Memory B cell (primary cell): ENCODE measurements at regions not wholly inside any gene's neighbourhood (a gene's known extent, or its start where the extent isn't known, plus 50 kb on each side); places are given as distances from the start of the nearest gene placed in this dataset.

ENCODE experiments used
- ATAC-seq: fragments of 150-1000 bp; cut with Tn5 transposase; 2 replicates; pipeline ENCODE4 v1.10.0; 2021; ENCODE audit warnings: low read depth, mild to moderate bottlenecking, moderate library complexity
- DNase-seq, 2 donors: peaks; one replicate each; pipeline ENCODE4 v3.0.0; 2022; ENCODE audit warnings: low spot score in 2 of 2
- H3K27ac Mint-ChIP-seq: one replicate; pipeline ENCODE4 v1.8.0; 2022; ENCODE audit warnings: mild to moderate bottlenecking, moderate library complexity, mixed read lengths
- H3K27me3 Mint-ChIP-seq: one replicate; pipeline ENCODE4 v1.8.0; 2022; ENCODE audit warnings: mixed read lengths
- H3K36me3 Mint-ChIP-seq: one replicate; pipeline ENCODE4 v1.8.0; 2022; ENCODE audit warnings: mild to moderate bottlenecking, mixed read lengths
- H3K4me1 Mint-ChIP-seq: one replicate; pipeline ENCODE4 v1.8.0; 2022; ENCODE audit warnings: mixed read lengths
- H3K4me3 Mint-ChIP-seq: one replicate; pipeline ENCODE4 v1.8.0; 2022; ENCODE audit warnings: mild to moderate bottlenecking, moderate library complexity, mixed read lengths
- H3K9me3 Mint-ChIP-seq: one replicate; pipeline ENCODE4 v1.8.0; 2022; ENCODE audit warnings: mixed read lengths

DNA sequence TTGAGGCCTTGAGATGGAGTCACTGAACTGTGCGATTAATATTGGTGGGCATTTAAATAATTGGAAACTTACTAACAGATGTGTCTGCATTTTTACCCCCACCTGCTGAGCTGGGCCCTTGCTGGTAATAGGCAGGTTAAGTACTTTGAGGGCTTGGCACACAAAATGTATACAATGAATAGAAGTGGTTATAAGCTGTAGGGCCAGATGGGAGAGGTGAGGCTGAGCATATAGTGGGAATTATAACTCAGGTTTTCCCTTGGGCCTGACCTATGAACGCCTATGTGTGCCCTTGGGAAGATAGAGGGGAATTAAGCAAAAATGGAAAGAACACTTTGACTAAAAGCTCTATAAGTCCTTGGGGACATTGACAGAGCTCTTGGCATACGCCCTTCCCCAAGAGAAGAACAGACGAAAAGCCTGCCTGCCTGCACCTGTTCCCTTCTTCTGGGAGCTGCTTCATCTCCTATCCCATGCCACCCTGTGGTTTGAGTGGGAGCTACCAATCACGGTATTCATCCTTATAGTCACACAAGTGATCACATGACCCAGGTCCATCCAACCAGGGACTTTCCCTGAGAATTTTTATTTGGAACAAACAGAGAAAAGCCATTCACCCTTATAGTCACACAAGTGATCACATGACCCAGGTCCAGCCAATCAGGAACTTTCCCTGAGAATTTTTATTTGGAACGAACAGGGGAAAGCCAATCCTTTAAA, 260.7 kb upstream of the CSF3R start:
- Mint-ChIP-seq H3K27me3 (peaks cover 6% of the 10 kb centered on the region), H3K4me3 (no peak overlapping the region), H3K4me1 (no peaks in the 10 kb centered on the region), H3K9me3 (peaks cover 3% of the 10 kb centered on the region), H3K36me3 (no peaks in the 10 kb centered on the region), H3K27ac (no peak overlapping the region)
- no peak for ATAC-seq
- no peak for DNase-seq

DNA sequence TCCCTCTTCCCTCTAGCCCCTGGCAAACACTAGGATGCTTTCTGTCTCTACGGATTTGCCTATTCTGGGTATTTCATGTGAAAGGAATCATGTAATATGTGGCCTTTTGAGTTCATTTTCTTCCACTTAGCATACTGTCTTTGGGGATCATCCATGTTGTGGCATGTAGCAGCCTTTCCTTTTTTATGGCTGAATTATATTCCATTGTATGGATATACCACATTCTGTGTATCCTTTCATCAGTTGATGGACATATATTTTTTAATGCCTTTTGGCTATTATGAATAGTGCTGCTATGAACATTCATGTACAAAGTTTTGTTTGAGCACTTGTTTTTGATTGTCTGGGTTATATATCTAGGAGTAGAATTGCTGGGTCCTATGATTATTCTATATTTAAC, 258.4 kb upstream of the CSF3R start:
- H3K4me3 Mint-ChIP-seq = no peak overlapping the region
- no peak for ATAC-seq
- peaks cover 9% of the 10 kb centered on the region for H3K27me3 Mint-ChIP-seq
- no peak for DNase-seq
- H3K4me1 Mint-ChIP-seq = no peaks in the 10 kb centered on the region
- no peaks in the 10 kb centered on the region for H3K36me3 Mint-ChIP-seq
- H3K9me3 Mint-ChIP-seq = peaks cover 3% of the 10 kb centered on the region
- H3K27ac Mint-ChIP-seq = no peak overlapping the region

DNA sequence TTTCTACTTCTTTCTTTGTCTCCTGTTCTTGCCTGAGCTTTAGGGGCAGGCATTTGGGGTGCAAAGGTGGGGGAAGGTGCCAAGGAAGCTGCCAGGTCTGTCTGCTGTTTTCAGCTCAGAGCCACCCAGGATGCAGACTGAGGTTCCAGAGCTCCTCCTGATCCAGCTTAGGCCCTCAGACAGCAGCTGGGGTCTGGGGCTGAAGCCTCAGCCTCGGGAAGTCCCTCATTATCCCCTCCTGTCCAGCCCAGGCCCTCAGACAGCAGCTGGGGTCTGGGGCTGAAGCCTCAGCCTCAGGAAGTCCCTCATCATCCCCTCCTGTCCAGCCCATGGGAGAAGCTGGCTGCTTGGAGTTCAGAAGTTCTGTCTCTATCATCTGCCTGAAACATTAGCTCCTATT, 257.7 kb upstream of the CSF3R start:
- no peak for DNase-seq
- peaks cover 3% of the 10 kb centered on the region for H3K9me3 Mint-ChIP-seq
- H3K27ac Mint-ChIP-seq = no peak overlapping the region
- peaks cover 10% of the 10 kb centered on the region for H3K27me3 Mint-ChIP-seq
- no peaks in the 10 kb centered on the region for H3K4me1 Mint-ChIP-seq
- H3K4me3 Mint-ChIP-seq = no peak overlapping the region
- no peak for ATAC-seq
- no peaks in the 10 kb centered on the region for H3K36me3 Mint-ChIP-seq

DNA sequence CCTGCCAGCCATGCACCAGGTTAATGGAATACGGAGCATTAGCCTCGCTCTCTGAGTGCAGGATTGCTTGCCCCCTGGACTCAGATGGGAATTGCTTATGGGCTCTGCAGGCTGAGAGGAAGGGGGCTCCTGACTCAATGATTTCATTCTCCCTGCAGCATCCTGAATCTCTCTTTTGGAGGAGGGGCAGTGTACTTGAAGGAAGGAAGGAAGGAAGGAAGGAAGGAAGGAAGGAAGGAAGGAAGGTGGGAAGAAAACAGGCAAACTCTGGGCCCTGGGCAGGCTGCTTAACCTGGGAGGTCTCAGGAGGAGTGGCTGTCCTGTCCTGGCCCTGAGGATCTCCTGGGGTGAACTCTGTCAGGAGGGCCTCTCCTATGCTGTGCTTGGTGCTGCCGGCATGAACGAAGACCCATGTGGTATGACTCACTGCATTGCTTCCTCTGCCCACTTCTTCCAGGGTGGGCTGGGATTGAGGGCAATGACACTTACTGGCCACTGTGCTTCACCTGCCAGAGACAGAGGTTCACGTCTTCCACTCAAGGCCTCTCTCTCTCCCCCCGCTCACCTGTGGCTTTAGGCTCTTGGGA, 257.1 kb upstream of the CSF3R start:
- no peak overlapping the region for H3K27ac Mint-ChIP-seq
- H3K9me3 Mint-ChIP-seq = peaks cover 3% of the 10 kb centered on the region
- peaks cover 17% of the 10 kb centered on the region for H3K27me3 Mint-ChIP-seq
- H3K4me3 Mint-ChIP-seq = no peak overlapping the region
- H3K4me1 Mint-ChIP-seq = no peaks in the 10 kb centered on the region
- ATAC-seq (no peak), DNase-seq (no peak)
- H3K36me3 Mint-ChIP-seq = no peaks in the 10 kb centered on the region

DNA sequence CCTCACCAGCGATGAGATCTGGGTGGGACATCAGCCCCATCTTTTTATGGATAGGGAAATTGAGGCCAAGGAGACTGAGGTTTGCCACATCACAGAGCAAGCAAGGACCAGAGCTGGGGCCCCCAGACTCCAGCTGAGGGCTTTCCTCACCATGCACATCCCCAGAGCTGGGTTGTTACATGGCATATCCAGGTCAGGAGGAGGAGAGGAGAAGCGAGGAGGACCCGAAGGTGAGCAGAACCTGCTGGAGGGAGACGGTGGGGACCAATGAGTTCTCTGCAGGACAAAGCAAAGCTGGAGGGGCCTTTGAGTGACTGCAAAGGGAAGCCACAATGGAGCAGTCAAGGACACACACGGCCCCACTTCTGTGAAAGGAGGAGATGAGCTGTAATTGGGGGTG, 255.5 kb upstream of the CSF3R start:
- Mint-ChIP-seq H3K4me1 (no peaks in the 10 kb centered on the region), H3K27me3 (peaks cover 23% of the 10 kb centered on the region), H3K9me3 (peaks cover 3% of the 10 kb centered on the region), H3K4me3 (no peak overlapping the region), H3K36me3 (peaks cover 1% of the 10 kb centered on the region), H3K27ac (no peak overlapping the region)
- DNase-seq (no peak), ATAC-seq (no peak)

DNA sequence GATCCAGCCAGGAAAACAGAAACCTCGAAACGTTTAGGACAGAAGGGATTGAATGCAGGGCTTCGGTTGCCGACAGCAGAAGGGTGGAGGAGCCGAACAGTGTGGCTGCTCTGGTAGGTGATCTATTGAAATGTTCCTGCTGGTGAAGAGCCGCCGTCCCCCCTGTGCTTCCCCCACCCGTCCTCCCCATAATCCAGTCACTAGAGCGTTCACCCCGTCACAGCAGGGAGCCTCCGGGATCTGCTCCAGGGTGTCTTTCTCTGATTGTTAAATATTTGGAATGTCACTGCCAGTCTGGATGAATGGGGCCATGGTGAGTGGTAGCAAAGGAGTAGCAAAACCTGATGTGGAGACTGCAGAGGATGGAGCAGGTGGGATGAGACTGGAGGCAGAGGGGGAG, 255.1 kb upstream of the CSF3R start:
- H3K9me3 Mint-ChIP-seq = peaks cover 3% of the 10 kb centered on the region
- DNase-seq (no peak), ATAC-seq (no peak)
- H3K4me3 Mint-ChIP-seq = no peak overlapping the region
- no peak overlapping the region for H3K27ac Mint-ChIP-seq
- H3K4me1 Mint-ChIP-seq = no peaks in the 10 kb centered on the region
- peaks cover 23% of the 10 kb centered on the region for H3K27me3 Mint-ChIP-seq
- H3K36me3 Mint-ChIP-seq = peaks cover 1% of the 10 kb centered on the region

DNA sequence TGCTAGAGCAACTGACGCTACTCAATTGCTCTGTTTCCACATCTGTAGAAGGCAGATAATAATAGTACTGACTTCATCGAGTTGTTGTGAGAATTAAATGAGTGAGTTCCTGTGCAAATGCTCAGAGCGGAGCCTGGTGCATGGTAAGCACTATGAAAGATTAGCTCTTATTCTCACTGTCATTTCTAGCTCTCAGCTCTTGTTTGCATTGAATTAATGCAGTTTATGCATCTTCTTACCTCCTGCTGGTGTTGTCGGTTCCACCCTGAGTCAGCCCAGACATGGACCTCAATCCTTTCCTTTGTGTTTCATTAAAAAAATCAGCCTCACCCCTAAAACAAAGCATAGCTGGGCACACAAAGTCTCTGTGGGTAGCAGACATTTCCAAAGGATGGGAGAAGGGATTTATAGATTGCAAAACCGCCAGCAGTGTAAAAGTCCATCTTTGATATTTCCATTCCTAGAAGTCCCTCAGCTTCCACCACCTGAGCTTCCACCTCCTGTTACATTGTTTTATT, 254.4 kb upstream of the CSF3R start:
- no peak for DNase-seq
- H3K36me3 Mint-ChIP-seq = peaks cover 1% of the 10 kb centered on the region
- H3K9me3 Mint-ChIP-seq = peaks cover 3% of the 10 kb centered on the region
- no peak for ATAC-seq
- no peaks in the 10 kb centered on the region for H3K4me1 Mint-ChIP-seq
- no peak overlapping the region for H3K27ac Mint-ChIP-seq
- H3K27me3 Mint-ChIP-seq = peaks cover 29% of the 10 kb centered on the region
- H3K4me3 Mint-ChIP-seq = no peak overlapping the region

DNA sequence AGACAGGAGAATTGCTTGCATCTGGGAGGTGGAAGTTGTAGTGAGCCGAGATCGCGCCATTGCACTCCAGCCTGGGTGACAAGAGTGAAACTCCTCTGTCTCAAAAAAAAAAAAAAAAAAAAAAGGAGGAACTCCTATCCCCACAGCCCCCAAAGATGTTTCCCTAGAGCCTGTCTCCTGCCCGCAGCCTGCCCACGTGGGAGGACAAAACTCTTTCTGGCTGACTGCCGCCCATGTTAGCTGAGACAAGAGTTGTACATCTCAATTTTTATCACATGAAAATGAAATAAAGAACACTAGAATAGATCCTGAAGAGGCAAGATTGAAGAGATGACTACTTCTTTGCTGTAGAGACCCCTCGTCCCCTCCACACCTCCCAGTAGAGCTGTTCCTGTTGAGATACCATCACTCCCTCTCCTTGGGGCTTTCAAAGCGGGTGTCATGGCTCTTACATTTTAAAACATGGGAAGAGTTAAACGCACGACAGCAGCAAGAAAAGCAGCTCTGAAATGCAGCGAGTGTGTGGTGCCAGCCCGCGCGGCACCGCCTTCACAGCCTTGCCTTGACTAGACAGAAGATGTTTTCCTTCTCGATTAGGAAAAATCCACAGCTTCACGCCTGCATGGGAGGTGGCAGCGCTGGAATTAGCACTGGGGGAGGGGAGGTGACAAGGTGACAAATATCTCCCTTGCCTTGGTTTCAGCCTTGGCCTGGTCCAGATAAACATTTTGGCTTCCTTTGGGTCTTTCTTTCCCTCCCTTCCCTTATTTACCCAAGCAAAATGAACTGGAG, 253.4 kb upstream of the CSF3R start:
- DNase-seq = no peak
- no peak for ATAC-seq

DNA sequence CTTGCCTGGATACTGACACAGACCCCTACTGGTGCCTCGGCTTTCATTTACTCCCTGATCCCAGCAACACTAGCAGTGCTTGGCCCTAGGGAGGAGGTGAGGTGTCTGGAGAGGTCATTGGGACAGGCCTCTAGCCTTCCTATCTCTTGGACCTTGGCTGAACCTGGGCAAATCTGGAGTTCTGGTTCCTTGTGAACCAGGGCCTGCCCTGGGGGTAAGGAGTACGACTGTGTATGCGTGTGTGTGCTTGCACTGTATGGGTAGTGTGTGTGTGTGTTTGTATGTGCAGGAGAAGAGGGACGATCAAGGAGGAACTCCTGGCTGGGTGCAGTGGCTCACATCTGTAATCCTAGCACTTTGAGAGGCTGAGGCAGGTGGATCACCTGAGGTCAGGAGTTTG, 252.7 kb upstream of the CSF3R start:
- no peak for ATAC-seq
- Mint-ChIP-seq H3K27ac (no peak overlapping the region), H3K9me3 (no peaks in the 10 kb centered on the region), H3K36me3 (peaks cover 1% of the 10 kb centered on the region), H3K4me1 (peaks cover 2% of the 10 kb centered on the region), H3K27me3 (peaks cover 30% of the 10 kb centered on the region), H3K4me3 (no peak overlapping the region)
- DNase-seq = no peak

More for the DNA sequence above, 253.4 kb upstream of the CSF3R start:
- H3K4me1 Mint-ChIP-seq = peaks cover 2% of the 10 kb centered on the region
- peaks cover 3% of the 10 kb centered on the region for H3K9me3 Mint-ChIP-seq
- H3K27ac Mint-ChIP-seq = no peak overlapping the region
- no peak overlapping the region for H3K4me3 Mint-ChIP-seq
- H3K27me3 Mint-ChIP-seq = peaks cover 32% of the 10 kb centered on the region
- H3K36me3 Mint-ChIP-seq = peaks cover 1% of the 10 kb centered on the region

DNA sequence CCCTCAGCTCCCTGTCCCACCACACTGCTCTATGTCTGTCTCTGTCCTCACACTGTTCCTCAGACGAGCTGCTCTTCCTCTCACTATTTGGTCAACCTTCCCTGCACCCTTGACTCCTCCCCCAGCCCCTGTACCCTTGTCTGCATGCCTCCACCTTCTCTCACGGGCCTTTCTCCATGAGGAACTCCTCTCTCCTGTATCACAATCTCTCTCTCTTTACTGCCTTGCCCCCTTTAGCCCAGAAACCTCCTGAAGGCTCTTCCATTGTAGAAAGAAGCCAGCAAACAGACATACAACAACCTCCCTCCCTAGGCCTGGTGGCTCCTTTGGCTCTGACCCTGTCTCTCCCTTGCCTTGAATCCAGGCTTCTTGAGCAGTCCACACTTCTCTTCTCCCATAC, 251.6 kb upstream of the CSF3R start:
- peaks cover 1% of the 10 kb centered on the region for H3K36me3 Mint-ChIP-seq
- H3K4me3 Mint-ChIP-seq = no peak overlapping the region
- no peak for DNase-seq
- H3K4me1 Mint-ChIP-seq = peaks cover 2% of the 10 kb centered on the region
- ATAC-seq = no peak
- H3K9me3 Mint-ChIP-seq = no peaks in the 10 kb centered on the region
- H3K27ac Mint-ChIP-seq = no peak overlapping the region
- peaks cover 31% of the 10 kb centered on the region for H3K27me3 Mint-ChIP-seq

DNA sequence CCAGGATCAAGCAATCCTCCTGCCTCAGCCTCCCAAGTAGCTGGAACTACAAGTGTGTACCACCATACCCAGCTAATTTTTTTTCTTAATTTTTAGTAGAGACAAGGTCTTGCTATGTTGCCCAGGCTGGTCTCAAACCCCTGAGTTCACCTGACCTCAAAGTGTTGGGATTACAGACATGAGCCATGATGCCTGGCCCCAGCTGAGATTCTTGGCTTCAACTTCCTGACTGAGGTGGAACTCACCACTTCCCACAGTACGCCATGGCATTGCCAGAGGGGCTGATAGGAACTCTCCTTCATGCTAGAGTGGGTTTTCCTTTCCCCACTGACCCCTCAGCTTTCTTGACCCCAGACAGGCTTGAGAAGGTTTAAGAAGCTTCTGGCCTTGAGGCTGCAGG, 251.0 kb upstream of the CSF3R start:
- ATAC-seq (no peak), DNase-seq (no peak)
- Mint-ChIP-seq H3K36me3 (peaks cover 1% of the 10 kb centered on the region), H3K4me3 (no peak overlapping the region), H3K27me3 (peaks cover 33% of the 10 kb centered on the region), H3K27ac (no peak overlapping the region), H3K4me1 (peaks cover 2% of the 10 kb centered on the region), H3K9me3 (peaks cover under 1% of the 10 kb centered on the region)

DNA sequence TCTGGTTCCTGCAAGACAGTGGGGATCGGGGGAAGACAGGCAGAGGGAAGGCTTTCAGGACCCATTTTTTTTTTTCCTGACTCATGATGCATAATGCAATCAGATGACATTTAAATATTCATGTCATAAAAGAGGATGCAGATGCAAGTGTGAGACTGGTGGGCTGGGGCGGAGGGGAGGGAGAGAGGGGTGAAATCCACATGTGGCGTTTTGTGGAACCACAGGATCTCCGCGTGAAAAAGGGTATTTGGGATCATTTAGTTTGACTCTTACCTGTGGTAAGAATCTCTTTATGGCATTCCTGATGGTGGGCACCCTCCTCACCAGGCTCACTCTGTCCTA, 249.3 kb upstream of the CSF3R start:
- ATAC-seq (no peak), DNase-seq (no peak)
- Mint-ChIP-seq H3K27ac (no peak overlapping the region), H3K4me1 (peaks cover 2% of the 10 kb centered on the region), H3K27me3 (peaks cover 32% of the 10 kb centered on the region), H3K9me3 (peaks cover 3% of the 10 kb centered on the region), H3K36me3 (peaks cover 1% of the 10 kb centered on the region), H3K4me3 (no peak overlapping the region)

DNA sequence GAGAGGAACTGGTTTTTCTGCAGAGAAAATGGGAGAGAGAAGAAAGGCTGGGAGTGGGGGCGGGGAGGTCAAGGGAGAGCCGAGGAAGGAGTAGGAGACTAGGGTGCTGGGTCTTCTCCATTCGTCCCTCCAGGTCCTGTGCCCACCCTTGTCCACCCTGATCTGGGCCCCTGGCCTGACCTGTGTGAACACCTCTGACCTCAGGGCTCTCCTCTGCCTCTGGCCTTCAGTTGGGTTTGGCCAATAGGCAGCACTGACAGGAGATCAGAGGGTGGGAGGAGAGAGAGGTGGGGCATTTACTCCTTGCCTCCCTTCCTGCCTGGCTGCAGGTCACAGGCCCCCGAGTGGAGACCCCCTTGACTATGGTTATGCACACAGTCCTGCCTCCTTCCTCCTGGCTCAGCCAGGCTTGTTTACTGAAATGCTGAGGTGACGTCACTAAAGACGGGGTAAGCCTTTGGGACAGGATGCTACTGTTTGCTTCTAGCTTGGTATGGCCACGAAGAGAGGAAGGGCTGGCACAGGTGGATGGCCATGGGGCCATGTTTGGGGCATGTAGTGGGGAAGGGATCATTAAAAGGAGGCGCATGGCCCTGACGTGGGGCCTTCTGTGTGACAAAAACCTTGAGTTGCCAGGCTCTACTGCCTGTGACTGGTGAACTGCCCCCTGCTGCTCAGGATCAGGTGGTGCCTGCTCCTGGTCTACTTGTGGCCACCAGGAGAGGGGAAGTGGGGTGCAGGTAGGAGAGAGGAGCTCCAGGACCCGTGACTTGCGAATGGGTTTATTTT, 248.7 kb upstream of the CSF3R start:
- Mint-ChIP-seq H3K27me3 (peaks cover 32% of the 10 kb centered on the region), H3K27ac (no peak overlapping the region), H3K36me3 (peaks cover 1% of the 10 kb centered on the region), H3K4me3 (no peak overlapping the region), H3K4me1 (peaks cover 2% of the 10 kb centered on the region), H3K9me3 (peaks cover 3% of the 10 kb centered on the region)
- DNase-seq (no peak), ATAC-seq (no peak)

DNA sequence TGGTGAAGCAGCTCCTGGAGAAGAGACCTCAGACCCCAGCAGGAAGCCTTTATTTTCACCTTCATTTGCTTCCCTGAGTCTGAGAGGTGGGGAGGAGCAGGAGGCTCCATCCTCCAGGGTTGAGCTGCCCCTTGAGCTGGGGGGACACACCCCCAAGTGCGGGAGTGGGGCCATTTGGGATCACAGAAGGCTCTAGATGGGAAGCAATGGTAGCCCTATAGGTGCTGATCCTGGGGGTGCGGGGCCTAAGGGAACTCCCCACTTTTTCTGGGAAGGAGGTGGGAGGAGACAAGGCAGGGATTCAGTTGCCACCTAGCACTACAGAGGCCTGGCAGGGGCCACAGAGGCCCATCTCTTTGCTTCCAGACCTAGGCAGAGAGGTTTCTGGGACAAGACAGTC, 247.9 kb upstream of the CSF3R start:
- H3K9me3 Mint-ChIP-seq = peaks cover 3% of the 10 kb centered on the region

More for the DNA sequence above, 247.9 kb upstream of the CSF3R start:
- ATAC-seq (no peak), DNase-seq (no peak)
- peaks cover 1% of the 10 kb centered on the region for H3K36me3 Mint-ChIP-seq
- no peak overlapping the region for H3K27ac Mint-ChIP-seq
- no peak overlapping the region for H3K4me3 Mint-ChIP-seq
- peaks cover 2% of the 10 kb centered on the region for H3K4me1 Mint-ChIP-seq
- peaks cover 32% of the 10 kb centered on the region for H3K27me3 Mint-ChIP-seq
